ENCODE measurements at regions not wholly inside any gene's neighbourhood (a gene's known extent, or its start where the extent isn't known, plus 50 kb on each side); places are given as distances from the start of the nearest gene placed in this dataset.

DNA sequence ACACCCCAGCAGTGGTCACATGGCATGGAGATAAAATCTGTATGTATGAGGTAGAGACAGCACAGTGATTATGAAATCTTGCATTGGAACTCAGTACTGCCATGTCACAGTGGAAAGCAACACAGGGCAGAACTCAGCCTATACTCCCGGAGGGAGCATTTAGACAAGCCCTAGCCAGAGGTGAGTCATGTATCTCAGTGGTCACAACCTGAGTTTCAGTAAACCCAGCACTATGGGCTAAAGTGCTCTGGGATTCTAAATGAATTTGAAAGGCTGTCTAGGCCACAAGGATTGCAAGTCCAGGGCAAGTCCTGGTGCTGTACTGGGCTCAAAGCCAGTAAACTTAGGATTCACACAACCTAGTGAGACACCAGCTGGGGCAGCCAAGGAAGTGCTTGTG, 1717.1 kb upstream of the RAG2 start:
- in situ Hi-C loops (cut with HindIII; ENCODE audit: low pct_unique_long_range_greater_than_20kb, low sequenced_read_pairs) (no loop called here), intact Hi-C loops (cut with micrococcal nuclease; ENCODE audit: unreplicated experiment) (loop anchor here (10.0 kb wide), 1 partner anchor 360 kb away; no protein-coding TSS in a partner anchor)
- no peaks in the 10 kb centered on the region for H3K4me1 ChIP-seq (ENCODE audit: control insufficient read depth, insufficient read depth, low read length)
- no peak overlapping the region for H3K27ac ChIP-seq (ENCODE audit: low read length)
- BruUV-seq (replicated peaks) = no TSS peak
- H3K4me3 ChIP-seq (ENCODE audit: low read depth in 2 of 2, low read length in 2 of 2) = no peak overlapping the region
- CTCF ChIA-PET = no interaction called here
- TF ChIP-seq SIN3A (IDR thresholded peaks at IDR 0.05; ENCODE audit: borderline replicate concordance, insufficient read depth, low read depth, low read length) (no peak), TCF7L2 (IDR thresholded peaks at IDR 0.05; ENCODE audit: low read depth, low read length) (no peak), POLR2AphosphoS5 (IDR thresholded peaks at IDR 0.05; ENCODE audit: low read depth, low read length) (no peak)
- TF ChIP-seq, protein P1, sequence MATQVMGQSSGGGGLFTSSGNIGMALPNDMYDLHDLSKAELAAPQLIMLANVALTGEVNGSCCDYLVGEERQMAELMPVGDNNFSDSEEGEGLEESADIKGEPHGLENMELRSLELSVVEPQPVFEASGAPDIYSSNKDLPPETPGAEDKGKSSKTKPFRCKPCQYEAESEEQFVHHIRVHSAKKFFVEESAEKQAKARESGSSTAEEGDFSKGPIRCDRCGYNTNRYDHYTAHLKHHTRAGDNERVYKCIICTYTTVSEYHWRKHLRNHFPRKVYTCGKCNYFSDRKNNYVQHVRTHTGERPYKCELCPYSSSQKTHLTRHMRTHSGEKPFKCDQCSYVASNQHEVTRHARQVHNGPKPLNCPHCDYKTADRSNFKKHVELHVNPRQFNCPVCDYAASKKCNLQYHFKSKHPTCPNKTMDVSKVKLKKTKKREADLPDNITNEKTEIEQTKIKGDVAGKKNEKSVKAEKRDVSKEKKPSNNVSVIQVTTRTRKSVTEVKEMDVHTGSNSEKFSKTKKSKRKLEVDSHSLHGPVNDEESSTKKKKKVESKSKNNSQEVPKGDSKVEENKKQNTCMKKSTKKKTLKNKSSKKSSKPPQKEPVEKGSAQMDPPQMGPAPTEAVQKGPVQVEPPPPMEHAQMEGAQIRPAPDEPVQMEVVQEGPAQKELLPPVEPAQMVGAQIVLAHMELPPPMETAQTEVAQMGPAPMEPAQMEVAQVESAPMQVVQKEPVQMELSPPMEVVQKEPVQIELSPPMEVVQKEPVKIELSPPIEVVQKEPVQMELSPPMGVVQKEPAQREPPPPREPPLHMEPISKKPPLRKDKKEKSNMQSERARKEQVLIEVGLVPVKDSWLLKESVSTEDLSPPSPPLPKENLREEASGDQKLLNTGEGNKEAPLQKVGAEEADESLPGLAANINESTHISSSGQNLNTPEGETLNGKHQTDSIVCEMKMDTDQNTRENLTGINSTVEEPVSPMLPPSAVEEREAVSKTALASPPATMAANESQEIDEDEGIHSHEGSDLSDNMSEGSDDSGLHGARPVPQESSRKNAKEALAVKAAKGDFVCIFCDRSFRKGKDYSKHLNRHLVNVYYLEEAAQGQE (IDR thresholded peaks at IDR 0.05; ENCODE audit: insufficient read depth in 1 of 2, low read depth in 2 of 2, low read length in 1 of 2) = no peak
- TF ChIP-seq, protein P2, sequence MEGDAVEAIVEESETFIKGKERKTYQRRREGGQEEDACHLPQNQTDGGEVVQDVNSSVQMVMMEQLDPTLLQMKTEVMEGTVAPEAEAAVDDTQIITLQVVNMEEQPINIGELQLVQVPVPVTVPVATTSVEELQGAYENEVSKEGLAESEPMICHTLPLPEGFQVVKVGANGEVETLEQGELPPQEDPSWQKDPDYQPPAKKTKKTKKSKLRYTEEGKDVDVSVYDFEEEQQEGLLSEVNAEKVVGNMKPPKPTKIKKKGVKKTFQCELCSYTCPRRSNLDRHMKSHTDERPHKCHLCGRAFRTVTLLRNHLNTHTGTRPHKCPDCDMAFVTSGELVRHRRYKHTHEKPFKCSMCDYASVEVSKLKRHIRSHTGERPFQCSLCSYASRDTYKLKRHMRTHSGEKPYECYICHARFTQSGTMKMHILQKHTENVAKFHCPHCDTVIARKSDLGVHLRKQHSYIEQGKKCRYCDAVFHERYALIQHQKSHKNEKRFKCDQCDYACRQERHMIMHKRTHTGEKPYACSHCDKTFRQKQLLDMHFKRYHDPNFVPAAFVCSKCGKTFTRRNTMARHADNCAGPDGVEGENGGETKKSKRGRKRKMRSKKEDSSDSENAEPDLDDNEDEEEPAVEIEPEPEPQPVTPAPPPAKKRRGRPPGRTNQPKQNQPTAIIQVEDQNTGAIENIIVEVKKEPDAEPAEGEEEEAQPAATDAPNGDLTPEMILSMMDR (IDR thresholded peaks at IDR 0.05) = no peak
- no peak for ATAC-seq
- POLR2A ChIA-PET = no interaction called here
- no peaks in the 10 kb centered on the region for H3K27me3 ChIP-seq (ENCODE audit: control insufficient read depth, insufficient read depth, low read length)
- no peaks in the 10 kb centered on the region for H3K36me3 ChIP-seq (ENCODE audit: control insufficient read depth, insufficient read depth, low read length)
- no peak for DNase-seq (ENCODE audit: low read depth, low spot score)
- H3K9me3 ChIP-seq (ENCODE audit: control insufficient read depth, insufficient read depth, low read depth, low read length) = peaks cover 4% of the 10 kb centered on the region; the same call in 1 of the 2 replicates

DNA sequence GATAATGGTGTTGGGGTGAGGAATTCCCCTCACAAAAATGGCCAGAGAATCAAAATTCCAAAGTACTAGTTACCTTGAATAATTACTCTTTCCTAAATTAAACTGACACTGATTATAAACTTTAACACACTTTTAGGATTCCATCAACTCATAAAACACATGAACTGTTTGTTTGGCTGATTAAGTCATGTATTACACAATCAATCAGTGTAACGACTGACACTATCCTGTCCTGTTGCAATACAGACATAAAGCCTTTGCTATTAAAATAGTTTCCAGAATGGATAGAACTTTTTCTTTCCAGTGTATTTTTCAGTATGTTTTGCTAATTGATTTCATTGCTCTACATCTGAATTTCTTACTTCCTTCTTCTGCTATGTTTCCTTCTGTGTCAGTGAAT, 1709.4 kb upstream of the RAG2 start:
- H3K36me3 ChIP-seq (ENCODE audit: control insufficient read depth, insufficient read depth, low read length) = no peaks in the 10 kb centered on the region
- in situ Hi-C loops (cut with HindIII; ENCODE audit: low pct_unique_long_range_greater_than_20kb, low sequenced_read_pairs) (no loop called here), intact Hi-C loops (cut with micrococcal nuclease; ENCODE audit: unreplicated experiment) (no loop called here)
- CTCF ChIA-PET = no interaction called here
- ATAC-seq = no peak
- no peak overlapping the region for H3K27ac ChIP-seq (ENCODE audit: low read length)
- no peaks in the 10 kb centered on the region for H3K27me3 ChIP-seq (ENCODE audit: control insufficient read depth, insufficient read depth, low read length)
- no TSS peak for BruUV-seq (replicated peaks)
- DNase-seq (ENCODE audit: low read depth, low spot score) = no peak
- H3K4me3 ChIP-seq (ENCODE audit: low read depth in 2 of 2, low read length in 2 of 2) = no peak overlapping the region
- no peaks in the 10 kb centered on the region for H3K4me1 ChIP-seq (ENCODE audit: control insufficient read depth, insufficient read depth, low read length)
- POLR2A ChIA-PET = no interaction called here
- no peaks in the 10 kb centered on the region for H3K9me3 ChIP-seq (ENCODE audit: control insufficient read depth, insufficient read depth, low read depth, low read length)
- TF ChIP-seq, protein P1 (IDR thresholded peaks at IDR 0.05; ENCODE audit: insufficient read depth in 1 of 2, low read depth in 2 of 2, low read length in 1 of 2) = no peak
- TF ChIP-seq, protein P2 (IDR thresholded peaks at IDR 0.05) = no peak
- no peak for TF ChIP-seq SIN3A (IDR thresholded peaks at IDR 0.05; ENCODE audit: borderline replicate concordance, insufficient read depth, low read depth, low read length)

Data from Panc1 (cell line).